PC-9 (cell line): ENCODE measurements at regions not wholly inside any gene's neighbourhood (a gene's known extent, or its start where the extent isn't known, plus 50 kb on each side); places are given as distances from the start of the nearest gene placed in this dataset.

Experiments
- EZH2 ChIP-seq: fragments of 200-600 bp; sonication (generic); IDR thresholded peaks from 2 replicates; pipeline ENCODE4 v1.8.0; 2017; ENCODE audit warnings: antibody characterized with exemption, low read depth
- TF ChIP-seq, protein P1 (sequence below): fragments of 200-600 bp; sonication (generic); conservative IDR thresholded peaks from 2 replicates; pipeline ENCODE4 v1.6.1; 2017; ENCODE audit warnings: mixed run types, antibody characterized with exemption, mild to moderate bottlenecking, moderate library complexity

- TF ChIP-seq, protein P1, sequence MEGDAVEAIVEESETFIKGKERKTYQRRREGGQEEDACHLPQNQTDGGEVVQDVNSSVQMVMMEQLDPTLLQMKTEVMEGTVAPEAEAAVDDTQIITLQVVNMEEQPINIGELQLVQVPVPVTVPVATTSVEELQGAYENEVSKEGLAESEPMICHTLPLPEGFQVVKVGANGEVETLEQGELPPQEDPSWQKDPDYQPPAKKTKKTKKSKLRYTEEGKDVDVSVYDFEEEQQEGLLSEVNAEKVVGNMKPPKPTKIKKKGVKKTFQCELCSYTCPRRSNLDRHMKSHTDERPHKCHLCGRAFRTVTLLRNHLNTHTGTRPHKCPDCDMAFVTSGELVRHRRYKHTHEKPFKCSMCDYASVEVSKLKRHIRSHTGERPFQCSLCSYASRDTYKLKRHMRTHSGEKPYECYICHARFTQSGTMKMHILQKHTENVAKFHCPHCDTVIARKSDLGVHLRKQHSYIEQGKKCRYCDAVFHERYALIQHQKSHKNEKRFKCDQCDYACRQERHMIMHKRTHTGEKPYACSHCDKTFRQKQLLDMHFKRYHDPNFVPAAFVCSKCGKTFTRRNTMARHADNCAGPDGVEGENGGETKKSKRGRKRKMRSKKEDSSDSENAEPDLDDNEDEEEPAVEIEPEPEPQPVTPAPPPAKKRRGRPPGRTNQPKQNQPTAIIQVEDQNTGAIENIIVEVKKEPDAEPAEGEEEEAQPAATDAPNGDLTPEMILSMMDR = no peak
- TF ChIP-seq EZH2 = no peak
Measured at GRCh38 chr20:57787990-57788781, 78.4 kb upstream of the PMEPA1 start.
